ENCODE measurements at regions not wholly inside any gene's neighbourhood (a gene's known extent, or its start where the extent isn't known, plus 50 kb on each side); places are given as distances from the start of the nearest gene placed in this dataset.
A peak's percentile ranks its signal among the peaks of the same experiment; 100 is the strongest.

DNA sequence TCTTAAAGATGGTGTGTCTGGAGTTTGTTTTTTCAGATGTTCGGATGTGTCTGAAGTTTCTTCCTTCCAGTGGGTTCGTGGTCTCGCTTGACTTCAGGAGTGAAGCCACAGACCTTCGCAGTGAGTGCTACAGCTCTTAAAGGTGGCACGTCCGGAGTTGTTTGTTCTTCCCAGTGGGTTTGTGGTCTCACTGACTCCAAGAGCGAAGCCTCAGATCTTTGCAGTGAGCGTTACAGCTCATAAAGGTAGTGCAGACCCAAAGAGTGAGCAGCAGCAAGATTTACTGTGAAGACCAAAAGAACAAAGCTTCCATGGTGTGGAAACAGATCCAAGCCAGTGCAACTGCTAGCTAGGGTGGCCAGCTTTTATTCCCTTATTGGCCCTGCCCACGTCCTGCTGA lies 1430.4 kb upstream of the B3GALT2 start:
- Histone ChIP-seq H3K27ac (no peak overlapping the region), H3K4me3 (no peak overlapping the region), H4K20me1 (ENCODE audit: low read depth) (no peaks in the 10 kb centered on the region), H3K27me3 (no peaks in the 10 kb centered on the region), H2AFZ (replicated peaks) (no peak overlapping the region), H3K79me2 (ENCODE audit: low read depth) (no peaks in the 10 kb centered on the region), H3K4me2 (no peak overlapping the region), H3K9ac (no peak overlapping the region), H3K36me3 (no peaks in the 10 kb centered on the region), H3K9me3 (ENCODE audit: low read depth) (no peaks in the 10 kb centered on the region), H3F3A (ENCODE audit: low read depth) (no peaks in the 10 kb centered on the region), H3K4me1 (no peaks in the 10 kb centered on the region)
- TF ChIP-seq EZH2phosphoT487 (IDR thresholded peaks at IDR 0.05) (no peak), EZH2 (IDR thresholded peaks at IDR 0.05) (no peak)
- DNase-seq (ENCODE audit: low spot score): no peak
- Mint-ChIP-seq H3K9me3 (no peaks in the 10 kb centered on the region), H3K27ac (no peak overlapping the region), H3K27me3 (ENCODE audit: insufficient read depth, low read depth) (no peaks in the 10 kb centered on the region), H3K4me3 (no peak overlapping the region), H3K36me3 (no peaks in the 10 kb centered on the region), H3K4me1 (no peaks in the 10 kb centered on the region)

DNA sequence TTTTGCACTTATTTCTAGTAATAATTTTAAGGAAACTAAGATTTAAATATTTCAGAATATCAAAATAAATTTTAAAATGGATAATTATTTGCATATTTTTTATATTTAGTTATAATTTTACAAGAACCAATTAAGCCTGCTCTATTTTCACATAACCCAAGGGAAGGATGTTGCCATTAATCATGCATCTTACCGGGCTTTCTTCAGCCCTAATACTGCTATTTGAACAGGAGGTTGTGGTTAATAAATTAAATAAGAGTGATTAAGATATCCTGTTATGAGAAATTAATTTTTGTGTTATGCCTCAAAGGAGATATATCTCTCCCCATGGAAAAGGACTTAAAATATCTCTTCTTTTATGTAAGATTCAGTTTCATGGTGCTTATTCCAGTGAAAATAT lies 1415.8 kb upstream of the B3GALT2 start:
- H3K9me3 ChIP-seq (ENCODE audit: low read depth): no peaks in the 10 kb centered on the region
- H3K79me2 ChIP-seq (ENCODE audit: low read depth): no peaks in the 10 kb centered on the region
- H3K36me3 ChIP-seq: no peaks in the 10 kb centered on the region
- Mint-ChIP-seq H3K27me3 (ENCODE audit: insufficient read depth, low read depth) (no peaks in the 10 kb centered on the region), H3K27ac (no peak overlapping the region), H3K9me3 (peaks cover 3% of the 10 kb centered on the region), H3K4me1 (no peaks in the 10 kb centered on the region), H3K4me3 (no peak overlapping the region), H3K36me3 (no peaks in the 10 kb centered on the region)
- H3F3A ChIP-seq (ENCODE audit: low read depth): no peaks in the 10 kb centered on the region
- no peak overlapping the region for H3K4me3 ChIP-seq
- H3K4me2 ChIP-seq: no peak overlapping the region
- H4K20me1 ChIP-seq (ENCODE audit: low read depth): no peaks in the 10 kb centered on the region
- H3K9ac ChIP-seq: no peak overlapping the region
- H3K4me1 ChIP-seq: no peaks in the 10 kb centered on the region
- H3K27ac ChIP-seq: no peak overlapping the region
- no peak for DNase-seq (ENCODE audit: low spot score)
- TF ChIP-seq EZH2 (IDR thresholded peaks at IDR 0.05) (no peak), EZH2phosphoT487 (IDR thresholded peaks at IDR 0.05) (no peak), CTCF (IDR thresholded peaks at IDR 0.05) (no peak)
- no peaks in the 10 kb centered on the region for H3K27me3 ChIP-seq
- no peak overlapping the region for H2AFZ ChIP-seq (replicated peaks)

GRCh38 chr1:194600716-194601115 lies 1414.3 kb upstream of the B3GALT2 start:
- Mint-ChIP-seq H3K4me1 (no peaks in the 10 kb centered on the region), H3K27ac (no peak overlapping the region), H3K27me3 (ENCODE audit: insufficient read depth, low read depth) (no peaks in the 10 kb centered on the region), H3K36me3 (no peaks in the 10 kb centered on the region), H3K4me3 (no peak overlapping the region), H3K9me3 (no peaks in the 10 kb centered on the region)
- no peaks in the 10 kb centered on the region for H3K36me3 ChIP-seq
- H3K4me2 ChIP-seq: no peak overlapping the region
- no peaks in the 10 kb centered on the region for H3F3A ChIP-seq (ENCODE audit: low read depth)
- H3K4me3 ChIP-seq: no peak overlapping the region
- H3K27ac ChIP-seq: no peak overlapping the region
- no peak for TF ChIP-seq EZH2 (IDR thresholded peaks at IDR 0.05)
- TF ChIP-seq CTCF (IDR thresholded peaks at IDR 0.05): no peak
- TF ChIP-seq EZH2phosphoT487 (IDR thresholded peaks at IDR 0.05): no peak
- no peak for DNase-seq (ENCODE audit: low spot score)
- H4K20me1 ChIP-seq (ENCODE audit: low read depth): no peaks in the 10 kb centered on the region
- no peak overlapping the region for H2AFZ ChIP-seq (replicated peaks)
- no peaks in the 10 kb centered on the region for H3K4me1 ChIP-seq
- no peaks in the 10 kb centered on the region for H3K79me2 ChIP-seq (ENCODE audit: low read depth)
- H3K27me3 ChIP-seq: no peaks in the 10 kb centered on the region
- H3K9ac ChIP-seq: no peak overlapping the region
- no peaks in the 10 kb centered on the region for H3K9me3 ChIP-seq (ENCODE audit: low read depth)

GRCh38 chr1:194598098-194598497 lies 1411.7 kb upstream of the B3GALT2 start:
- no peaks in the 10 kb centered on the region for H3K27me3 Mint-ChIP-seq (ENCODE audit: insufficient read depth, low read depth)
- Histone ChIP-seq H2AFZ (replicated peaks) (no peak overlapping the region), H4K20me1 (ENCODE audit: low read depth) (no peaks in the 10 kb centered on the region), H3F3A (ENCODE audit: low read depth) (no peaks in the 10 kb centered on the region), H3K4me3 (no peak overlapping the region), H3K27ac (no peak overlapping the region), H3K9ac (no peak overlapping the region), H3K9me3 (ENCODE audit: low read depth) (no peaks in the 10 kb centered on the region), H3K27me3 (no peaks in the 10 kb centered on the region), H3K4me1 (no peaks in the 10 kb centered on the region), H3K36me3 (no peaks in the 10 kb centered on the region), H3K4me2 (no peak overlapping the region), H3K79me2 (ENCODE audit: low read depth) (no peaks in the 10 kb centered on the region)
- no peak for DNase-seq (ENCODE audit: low spot score)
- H3K4me3 Mint-ChIP-seq: no peak overlapping the region
- TF ChIP-seq EZH2phosphoT487 (IDR thresholded peaks at IDR 0.05) (no peak), CTCF (IDR thresholded peaks at IDR 0.05) (no peak), EZH2 (IDR thresholded peaks at IDR 0.05) (no peak)
- H3K36me3 Mint-ChIP-seq: no peaks in the 10 kb centered on the region
- H3K27ac Mint-ChIP-seq: peak overlapping the region; percentile 21
- H3K4me1 Mint-ChIP-seq: no peaks in the 10 kb centered on the region
- H3K9me3 Mint-ChIP-seq: no peaks in the 10 kb centered on the region

Data from neural progenitor cell (in vitro differentiated cells).